Glutamatergic neuron (in vitro differentiated cells): ENCODE measurements at regions not wholly inside any gene's neighbourhood (a gene's known extent, or its start where the extent isn't known, plus 50 kb on each side); places are given as distances from the start of the nearest gene placed in this dataset.

ENCODE experiments used
- DNase-seq: peaks from one replicate; pipeline ENCODE4 v3.0.0; 2022
- H3K27ac Mint-ChIP-seq: one replicate; pipeline ENCODE4 v1.8.0; 2020; ENCODE audit warnings: mild to moderate bottlenecking, mixed read lengths, inconsistent platforms; ENCODE audit not compliant: unreplicated experiment
- H3K27me3 Mint-ChIP-seq: one replicate; pipeline ENCODE4 v1.8.0; 2020; ENCODE audit warnings: mild to moderate bottlenecking, moderate library complexity, mixed read lengths, inconsistent platforms; ENCODE audit not compliant: unreplicated experiment
- H3K36me3 Mint-ChIP-seq: one replicate; pipeline ENCODE4 v1.8.0; 2020; ENCODE audit warnings: mild to moderate bottlenecking, mixed read lengths, inconsistent platforms; ENCODE audit not compliant: unreplicated experiment
- H3K4me1 Mint-ChIP-seq: one replicate; pipeline ENCODE4 v1.8.0; 2020; ENCODE audit warnings: mild to moderate bottlenecking, low read depth, mixed read lengths, inconsistent platforms; ENCODE audit not compliant: unreplicated experiment
- H3K4me3 Mint-ChIP-seq: one replicate; pipeline ENCODE4 v1.8.0; 2020; ENCODE audit warnings: mild to moderate bottlenecking, mixed read lengths, inconsistent platforms; ENCODE audit not compliant: unreplicated experiment
- H3K9me3 Mint-ChIP-seq: one replicate; pipeline ENCODE4 v1.8.0; 2020; ENCODE audit warnings: mild to moderate bottlenecking, moderate library complexity, mixed read lengths, inconsistent platforms; ENCODE audit not compliant: unreplicated experiment
- TF ChIP-seq, protein P1 (sequence below): fragments of 200-600 bp; sonication (generic); IDR thresholded peaks from one replicate; pipeline ENCODE4 v1.5.0; 2021; ENCODE audit not compliant: partially characterized antibody, unreplicated experiment

DNA sequence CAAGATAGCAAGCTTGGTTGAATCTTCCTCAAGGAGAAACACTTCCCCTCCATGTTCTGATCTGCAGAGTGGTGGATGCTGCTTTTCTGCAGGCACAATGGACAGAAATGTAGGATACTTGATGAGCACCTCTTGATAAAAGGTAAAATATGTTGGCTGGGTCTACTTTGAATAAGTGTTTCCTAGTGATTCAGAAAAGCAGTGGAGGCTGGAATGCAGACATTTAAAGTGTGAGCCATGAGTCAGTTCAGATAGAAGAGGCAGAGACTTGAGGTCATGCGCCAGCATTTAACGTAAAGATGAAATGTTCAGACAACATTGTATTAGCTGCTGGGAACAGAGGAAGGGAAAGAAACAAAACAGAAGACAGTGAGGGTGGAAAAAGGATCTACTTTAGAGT is 403.1 kb downstream of the ADRA2A start:
- H3K27me3 Mint-ChIP-seq, result peaks cover 3% of the 10 kb centered on the region
- peaks cover 2% of the 10 kb centered on the region for H3K9me3 Mint-ChIP-seq
- no peak for DNase-seq
- H3K27ac Mint-ChIP-seq, result no peak overlapping the region
- no peaks in the 10 kb centered on the region for H3K36me3 Mint-ChIP-seq
- no peak overlapping the region for H3K4me3 Mint-ChIP-seq
- TF ChIP-seq, protein P1, sequence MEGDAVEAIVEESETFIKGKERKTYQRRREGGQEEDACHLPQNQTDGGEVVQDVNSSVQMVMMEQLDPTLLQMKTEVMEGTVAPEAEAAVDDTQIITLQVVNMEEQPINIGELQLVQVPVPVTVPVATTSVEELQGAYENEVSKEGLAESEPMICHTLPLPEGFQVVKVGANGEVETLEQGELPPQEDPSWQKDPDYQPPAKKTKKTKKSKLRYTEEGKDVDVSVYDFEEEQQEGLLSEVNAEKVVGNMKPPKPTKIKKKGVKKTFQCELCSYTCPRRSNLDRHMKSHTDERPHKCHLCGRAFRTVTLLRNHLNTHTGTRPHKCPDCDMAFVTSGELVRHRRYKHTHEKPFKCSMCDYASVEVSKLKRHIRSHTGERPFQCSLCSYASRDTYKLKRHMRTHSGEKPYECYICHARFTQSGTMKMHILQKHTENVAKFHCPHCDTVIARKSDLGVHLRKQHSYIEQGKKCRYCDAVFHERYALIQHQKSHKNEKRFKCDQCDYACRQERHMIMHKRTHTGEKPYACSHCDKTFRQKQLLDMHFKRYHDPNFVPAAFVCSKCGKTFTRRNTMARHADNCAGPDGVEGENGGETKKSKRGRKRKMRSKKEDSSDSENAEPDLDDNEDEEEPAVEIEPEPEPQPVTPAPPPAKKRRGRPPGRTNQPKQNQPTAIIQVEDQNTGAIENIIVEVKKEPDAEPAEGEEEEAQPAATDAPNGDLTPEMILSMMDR, result no peak
- H3K4me1 Mint-ChIP-seq, result peaks cover 13% of the 10 kb centered on the region

DNA sequence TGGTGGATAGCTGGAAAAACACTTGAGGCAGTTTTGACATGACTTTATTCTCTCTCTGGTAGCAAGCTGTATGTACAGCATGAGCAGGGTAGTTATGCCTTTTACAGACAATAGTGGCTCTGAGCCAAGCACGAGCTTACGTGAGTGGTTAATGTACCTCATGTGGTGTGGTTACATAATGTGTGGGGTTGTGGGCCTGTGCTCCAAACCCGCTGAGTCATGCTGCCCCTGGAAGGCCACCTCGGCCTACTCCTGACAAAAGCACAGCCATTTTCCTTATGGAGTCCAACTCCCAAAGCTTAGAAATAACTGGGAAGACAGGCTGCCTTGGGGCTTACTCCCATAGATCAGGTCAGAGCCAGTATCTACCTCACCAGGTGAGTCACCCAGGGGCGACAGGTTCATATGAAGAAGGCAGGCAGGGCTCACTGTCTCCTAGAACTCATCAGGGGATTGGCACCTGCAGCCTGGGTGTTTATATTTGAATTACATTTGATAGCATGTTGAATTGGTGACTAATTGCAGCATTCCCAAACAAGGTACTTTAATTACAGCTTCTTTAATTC is 404.5 kb downstream of the ADRA2A start:
- Mint-ChIP-seq H3K36me3 (no peaks in the 10 kb centered on the region), H3K4me1 (peaks cover 13% of the 10 kb centered on the region), H3K9me3 (peaks cover 2% of the 10 kb centered on the region), H3K27me3 (peaks cover 3% of the 10 kb centered on the region), H3K4me3 (no peak overlapping the region), H3K27ac (peak overlapping the region; percentile 31)
- TF ChIP-seq, protein P1, result no peak
- no peak for DNase-seq

DNA sequence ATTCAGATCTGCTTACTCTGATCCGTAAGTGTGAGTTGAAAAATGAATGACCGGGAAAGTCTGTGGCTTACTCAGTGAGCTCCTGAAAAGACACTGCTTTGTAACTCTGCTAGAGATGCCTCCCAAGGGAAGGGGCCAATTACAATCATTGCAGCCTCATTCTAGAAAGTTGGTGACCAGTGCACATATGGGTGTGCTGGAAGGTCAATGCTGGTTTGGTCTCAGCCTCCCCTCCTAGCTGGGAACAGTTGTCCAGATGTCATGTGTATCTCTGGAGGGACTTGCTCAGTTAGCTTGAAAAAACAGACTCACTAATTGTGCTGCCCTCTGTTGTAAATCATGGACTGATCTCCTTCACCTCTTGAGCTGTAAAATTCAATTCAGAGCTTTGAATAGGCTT is 405.0 kb downstream of the ADRA2A start:
- TF ChIP-seq, protein P1, result no peak
- Mint-ChIP-seq H3K9me3 (peaks cover 2% of the 10 kb centered on the region), H3K36me3 (no peaks in the 10 kb centered on the region), H3K4me3 (no peak overlapping the region), H3K27ac (peak overlapping the region; percentile 38), H3K4me1 (peaks cover 13% of the 10 kb centered on the region), H3K27me3 (peaks cover 3% of the 10 kb centered on the region)
- DNase-seq, result no peak

DNA sequence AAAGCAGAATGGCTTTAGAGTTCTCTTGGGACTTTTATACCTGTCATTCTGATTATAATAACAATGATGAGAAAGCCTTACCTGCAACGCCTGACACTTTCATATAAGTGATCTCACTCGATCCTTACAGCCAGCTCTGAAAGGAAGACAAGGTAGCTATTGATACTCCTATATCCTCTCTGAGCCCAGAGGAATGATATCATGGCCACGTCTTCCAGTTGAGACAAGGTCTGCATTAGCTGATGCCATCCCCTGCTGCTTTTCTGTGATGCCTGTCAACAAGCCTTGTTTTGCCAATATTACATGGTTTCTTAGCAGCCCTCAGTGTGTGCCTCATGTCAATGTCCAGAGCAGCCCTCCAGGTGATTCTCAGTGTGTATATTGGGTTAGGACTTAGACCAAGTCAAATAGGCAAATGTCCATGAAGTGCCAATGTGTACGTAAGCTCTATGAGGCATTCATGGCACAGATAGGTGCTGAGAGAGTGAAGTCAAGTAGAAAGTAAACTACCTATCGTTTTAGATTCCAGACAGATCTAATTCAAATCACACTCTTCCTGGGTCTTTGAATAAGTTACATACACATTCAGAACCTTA is 405.9 kb downstream of the ADRA2A start:
- H3K9me3 Mint-ChIP-seq, result peaks cover 2% of the 10 kb centered on the region
- no peak overlapping the region for H3K4me3 Mint-ChIP-seq
- no peak for DNase-seq
- TF ChIP-seq, protein P1, result no peak
- H3K27me3 Mint-ChIP-seq, result peaks cover 3% of the 10 kb centered on the region
- no peak overlapping the region for H3K27ac Mint-ChIP-seq
- H3K4me1 Mint-ChIP-seq, result peaks cover 13% of the 10 kb centered on the region
- peaks cover 4% of the 10 kb centered on the region for H3K36me3 Mint-ChIP-seq

DNA sequence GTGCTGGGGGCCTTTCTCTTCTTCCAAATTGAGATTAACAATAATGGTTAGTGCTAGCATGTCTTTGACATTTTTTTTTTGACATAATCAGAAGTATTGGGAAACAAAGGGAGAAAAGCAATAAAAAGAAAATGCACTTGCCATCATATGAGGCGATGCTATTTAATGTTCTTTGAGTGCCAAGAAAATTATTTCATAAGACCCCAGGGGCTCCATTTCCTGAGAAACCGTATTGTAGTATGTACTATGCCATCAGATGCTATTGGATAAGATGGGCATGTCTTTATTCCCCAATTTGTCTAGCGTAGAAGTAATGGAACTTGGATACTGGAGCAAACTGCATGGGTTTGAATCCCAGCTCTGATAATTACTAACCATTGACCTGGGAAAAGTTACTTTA is 408.9 kb downstream of the ADRA2A start:
- H3K4me1 Mint-ChIP-seq, result peaks cover 13% of the 10 kb centered on the region
- H3K27ac Mint-ChIP-seq, result no peak overlapping the region
- H3K9me3 Mint-ChIP-seq, result peaks cover 5% of the 10 kb centered on the region
- H3K27me3 Mint-ChIP-seq, result peaks cover 3% of the 10 kb centered on the region
- TF ChIP-seq, protein P1, result no peak
- no peak overlapping the region for H3K4me3 Mint-ChIP-seq
- peaks cover 14% of the 10 kb centered on the region for H3K36me3 Mint-ChIP-seq
- no peak for DNase-seq
